Stimulated activated naive B cell treated with anti-CD40 and anti-IgM and Interleukin-4, amounts not matched to agents 10 μg/mL and 1 μg/mL and 100 μg/mL, for 72 hours (primary cell): ENCODE measurements at regions not wholly inside any gene's neighbourhood (a gene's known extent, or its start where the extent isn't known, plus 50 kb on each side); places are given as distances from the start of the nearest gene placed in this dataset.
"Not testable (repeated sequence)": the region's sequence is repeated elsewhere in the genome, so short reads cannot be mapped to it uniquely, and the experiment has no call there.

Experiments
- ATAC-seq, 2 donors: fragments of 150-1000 bp; cut with Tn5 transposase; replicated peaks; 2 replicates each; pipeline ENCODE4 v1.10.0; 2021; ENCODE audit warnings: moderate library complexity in 1 of 2
- DNase-seq: peaks from one replicate; pipeline ENCODE4 v3.0.0; 2021
- H3K27ac Mint-ChIP-seq: one replicate; pipeline ENCODE4 v1.8.0; 2022; ENCODE audit warnings: mild to moderate bottlenecking, mixed read lengths
- H3K27me3 Mint-ChIP-seq, 2 donors: one replicate each; pipeline ENCODE4 v1.8.0; 2022; ENCODE audit warnings: mixed read lengths in 2 of 2
- H3K36me3 Mint-ChIP-seq, 2 donors: one replicate each; pipeline ENCODE4 v1.8.0; 2022; ENCODE audit warnings: mixed read lengths in 2 of 2, mild to moderate bottlenecking in 1 of 2
- H3K4me1 Mint-ChIP-seq, 2 donors: one replicate each; pipeline ENCODE4 v1.8.0; 2022; ENCODE audit warnings: mixed read lengths in 2 of 2, mild to moderate bottlenecking in 1 of 2
- H3K4me3 Mint-ChIP-seq, 2 donors: one replicate each; pipeline ENCODE4 v1.8.0; 2022; ENCODE audit warnings: mild to moderate bottlenecking in 2 of 2, mixed read lengths in 2 of 2, moderate library complexity in 1 of 2
- H3K9me3 Mint-ChIP-seq, 2 donors: one replicate each; pipeline ENCODE4 v1.8.0; 2022; ENCODE audit warnings: mixed read lengths in 2 of 2, mild to moderate bottlenecking in 1 of 2

- H3K27me3 Mint-ChIP-seq, result peaks cover 23 to 24% of the 10 kb centered on the region in 2 donors
- no peaks in the 10 kb centered on the region for H3K36me3 Mint-ChIP-seq
- no peak overlapping the region for H3K27ac Mint-ChIP-seq
- H3K4me1 Mint-ChIP-seq, result peaks cover 10 to 11% of the 10 kb centered on the region in 2 donors
- ATAC-seq (no peak), DNase-seq (no peak)
- H3K9me3 Mint-ChIP-seq, result peaks cover 3 to 5% of the 10 kb centered on the region in 2 donors
- H3K4me3 Mint-ChIP-seq, result no peak overlapping the region
These were observed 116.6 kb upstream of the ZBTB40 start for GRCh38 chr1:22334860-22335550.

- H3K4me3 Mint-ChIP-seq, H3K27ac Mint-ChIP-seq, DNase-seq, ATAC-seq, H3K9me3 Mint-ChIP-seq, H3K36me3 Mint-ChIP-seq: not testable (repeated sequence)
- Mint-ChIP-seq H3K27me3 (peaks cover 25 to 27% of the 10 kb centered on the region in 2 donors), H3K4me1 (peaks cover 10 to 11% of the 10 kb centered on the region in 2 donors)
These were observed 115.4 kb upstream of the ZBTB40 start for GRCh38 chr1:22336274-22336673.

GRCh38 chr1:22336696-22337545 lies 114.7 kb upstream of the ZBTB40 start:
- H3K36me3 Mint-ChIP-seq, H3K4me3 Mint-ChIP-seq, DNase-seq, H3K27ac Mint-ChIP-seq, H3K9me3 Mint-ChIP-seq, ATAC-seq: not testable (repeated sequence)
- Mint-ChIP-seq H3K4me1 (peaks cover 11 to 13% of the 10 kb centered on the region in 2 donors), H3K27me3 (peaks cover 21 to 30% of the 10 kb centered on the region in 2 donors)

- H3K27ac Mint-ChIP-seq, result no peak overlapping the region
- peaks cover 3 to 5% of the 10 kb centered on the region in 2 donors for H3K9me3 Mint-ChIP-seq
- H3K4me3 Mint-ChIP-seq, result no peak overlapping the region
- H3K4me1 Mint-ChIP-seq, result peaks cover 11 to 14% of the 10 kb centered on the region in 2 donors
- ATAC-seq, result no peak
- H3K36me3 Mint-ChIP-seq, result no peaks in the 10 kb centered on the region
- DNase-seq, result no peak
- H3K27me3 Mint-ChIP-seq, result peaks cover 31 to 40% of the 10 kb centered on the region in 2 donors
These were observed 113.4 kb upstream of the ZBTB40 start for GRCh38 chr1:22338071-22338765.

GRCh38 chr1:22339237-22339636 lies 112.4 kb upstream of the ZBTB40 start:
- Mint-ChIP-seq H3K27ac (no peak overlapping the region), H3K4me3 (no peak overlapping the region), H3K4me1 (peaks cover 5 to 9% of the 10 kb centered on the region in 2 donors), H3K36me3 (peaks cover 0 to 2% of the 10 kb centered on the region in 2 donors), H3K9me3 (peaks cover 0 to 1% of the 10 kb centered on the region in 2 donors), H3K27me3 (peaks cover 33 to 41% of the 10 kb centered on the region in 2 donors)
- DNase-seq, result no peak
- ATAC-seq, result no peak

- DNase-seq (no peak), ATAC-seq (no peak)
- Mint-ChIP-seq H3K27ac (no peak overlapping the region), H3K4me3 (no peak overlapping the region), H3K27me3 (peaks cover 40 to 47% of the 10 kb centered on the region in 2 donors), H3K4me1 (peaks cover 5 to 9% of the 10 kb centered on the region in 2 donors), H3K9me3 (peaks cover 0 to 1% of the 10 kb centered on the region in 2 donors), H3K36me3 (peaks cover 0 to 2% of the 10 kb centered on the region in 2 donors)
These were observed 111.6 kb upstream of the ZBTB40 start for GRCh38 chr1:22340066-22340465.

- H3K36me3 Mint-ChIP-seq, result peaks cover 0 to 2% of the 10 kb centered on the region in 2 donors
- H3K4me1 Mint-ChIP-seq, result peaks cover 5 to 9% of the 10 kb centered on the region in 2 donors
- no peak for DNase-seq
- H3K9me3 Mint-ChIP-seq, result peaks cover 0 to 1% of the 10 kb centered on the region in 2 donors
- no peak for ATAC-seq
- H3K27me3 Mint-ChIP-seq, result peaks cover 43 to 52% of the 10 kb centered on the region in 2 donors
- no peak overlapping the region for H3K27ac Mint-ChIP-seq
- H3K4me3 Mint-ChIP-seq, result no peak overlapping the region
These were observed 110.8 kb upstream of the ZBTB40 start for GRCh38 chr1:22340873-22341272.

GRCh38 chr1:22341791-22342605 lies 109.7 kb upstream of the ZBTB40 start:
- Mint-ChIP-seq H3K4me3 (no peak overlapping the region), H3K9me3 (peaks cover 0 to 1% of the 10 kb centered on the region in 2 donors), H3K27ac (no peak overlapping the region), H3K36me3 (peaks cover 0 to 2% of the 10 kb centered on the region in 2 donors), H3K4me1 (peaks cover 5 to 9% of the 10 kb centered on the region in 2 donors), H3K27me3 (peaks cover 43 to 61% of the 10 kb centered on the region in 2 donors)
- no peak for ATAC-seq
- DNase-seq, result no peak

- peaks cover 44 to 62% of the 10 kb centered on the region in 2 donors for H3K27me3 Mint-ChIP-seq
- no peak overlapping the region for H3K27ac Mint-ChIP-seq
- H3K36me3 Mint-ChIP-seq, result peaks cover 0 to 2% of the 10 kb centered on the region in 2 donors
- DNase-seq (no peak), ATAC-seq (no peak)
- peaks cover 0 to 1% of the 10 kb centered on the region in 2 donors for H3K9me3 Mint-ChIP-seq
- H3K4me1 Mint-ChIP-seq, result peaks cover 5 to 9% of the 10 kb centered on the region in 2 donors
- H3K4me3 Mint-ChIP-seq, result no peak overlapping the region
These were observed 108.9 kb upstream of the ZBTB40 start for GRCh38 chr1:22342734-22343191.

- Mint-ChIP-seq H3K27me3 (peaks cover 51 to 71% of the 10 kb centered on the region in 2 donors), H3K4me1 (peaks cover 5 to 9% of the 10 kb centered on the region in 2 donors), H3K4me3 (no peak overlapping the region), H3K36me3 (peaks cover 0 to 2% of the 10 kb centered on the region in 2 donors), H3K9me3 (peaks cover 0 to 1% of the 10 kb centered on the region in 2 donors), H3K27ac (no peak overlapping the region)
- DNase-seq, result no peak
- ATAC-seq, result no peak
These were observed 108.0 kb upstream of the ZBTB40 start for GRCh38 chr1:22343456-22344328.

GRCh38 chr1:22344329-22344630 lies 107.4 kb upstream of the ZBTB40 start:
- Mint-ChIP-seq H3K4me3 (no peak overlapping the region), H3K27me3 (peaks cover 53 to 76% of the 10 kb centered on the region in 2 donors), H3K36me3 (peaks cover 0 to 2% of the 10 kb centered on the region in 2 donors), H3K9me3 (peaks cover 0 to 1% of the 10 kb centered on the region in 2 donors), H3K4me1 (peaks cover 5 to 9% of the 10 kb centered on the region in 2 donors), H3K27ac (no peak overlapping the region)
- DNase-seq, result no peak
- no peak for ATAC-seq

- ATAC-seq, result no peak
- Mint-ChIP-seq H3K27ac (no peak overlapping the region), H3K4me3 (no peak overlapping the region), H3K27me3 (peaks cover 56 to 77% of the 10 kb centered on the region in 2 donors), H3K36me3 (peaks cover 0 to 2% of the 10 kb centered on the region in 2 donors), H3K4me1 (peaks cover 5 to 9% of the 10 kb centered on the region in 2 donors), H3K9me3 (peaks cover 0 to 1% of the 10 kb centered on the region in 2 donors)
- no peak for DNase-seq
These were observed 106.6 kb upstream of the ZBTB40 start for GRCh38 chr1:22344851-22345560.
